H1 (cell line): ENCODE measurements at regions not wholly inside any gene's neighbourhood (a gene's known extent, or its start where the extent isn't known, plus 50 kb on each side); places are given as distances from the start of the nearest gene placed in this dataset.

Source experiments
- ASH2L ChIP-seq: fragments of 200-600, 300-600 bp; sonication (generic); IDR thresholded peaks from one replicate; pipeline ENCODE4 v1.7.1; 2017; ENCODE audit warnings: low read length
- EZH2 ChIP-seq: fragments of 200-600 bp; sonication (generic); IDR thresholded peaks from 2 replicates; pipeline ENCODE4 v1.7.1; 2012; ENCODE audit warnings: low read depth, mild to moderate bottlenecking, moderate library complexity, low read length, inconsistent platforms; ENCODE audit not compliant: severe bottlenecking
- JUN ChIP-seq: IDR thresholded peaks from 2 replicates; pipeline ENCODE4 v1.6.1; 2011; ENCODE audit warnings: low read depth, mild to moderate bottlenecking, improper control_type of control experiment, low read length
- NANOG ChIP-seq: IDR thresholded peaks from 2 replicates; pipeline ENCODE4 v1.6.1; 2011; ENCODE audit warnings: low read length, low read depth, mild to moderate bottlenecking, inconsistent platforms; ENCODE audit not compliant: insufficient read depth, poor library complexity, severe bottlenecking
- POLR2AphosphoS5 ChIP-seq: IDR thresholded peaks from 2 replicates; pipeline ENCODE4 v1.6.1; 2011; ENCODE audit warnings: low read depth, low read length
- SIRT6 ChIP-seq: IDR thresholded peaks from one replicate; pipeline ENCODE4 v1.7.1; 2012; ENCODE audit warnings: low read length, inconsistent platforms
- TF ChIP-seq, protein P1 (sequence below): IDR thresholded peaks from 2 replicates; pipeline ENCODE4 v1.6.1; 2011; ENCODE audit warnings: low read depth, mild to moderate bottlenecking, low read length; ENCODE audit not compliant: insufficient read depth

DNA sequence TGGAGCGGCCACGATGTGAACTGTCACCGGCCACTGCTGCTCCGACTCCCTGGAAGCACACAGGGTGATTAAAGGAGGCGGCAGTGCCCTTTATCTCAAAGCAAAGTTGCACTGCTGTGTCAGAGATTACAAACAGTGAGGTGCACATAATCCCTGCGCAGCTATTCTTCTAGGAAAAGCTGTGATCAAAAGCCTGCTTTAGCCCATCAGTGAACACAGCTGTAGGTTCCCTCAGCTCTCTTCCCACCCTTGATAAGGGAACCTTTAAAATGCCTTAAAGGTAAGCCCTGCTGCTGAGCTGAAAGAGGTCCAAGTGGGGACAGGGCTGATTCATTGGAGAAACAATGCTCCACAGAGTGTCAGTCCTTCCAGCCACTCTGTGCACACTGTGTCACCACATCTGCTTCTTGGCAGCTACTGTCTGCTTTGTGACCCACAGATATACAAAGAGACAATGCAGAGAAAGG, 127.6 kb downstream of the EIF4E start (continued):
- TF ChIP-seq JUN, result no peak
- TF ChIP-seq SIRT6, result no peak
- no peak for TF ChIP-seq EZH2
- no peak for TF ChIP-seq NANOG
- TF ChIP-seq, protein P1, sequence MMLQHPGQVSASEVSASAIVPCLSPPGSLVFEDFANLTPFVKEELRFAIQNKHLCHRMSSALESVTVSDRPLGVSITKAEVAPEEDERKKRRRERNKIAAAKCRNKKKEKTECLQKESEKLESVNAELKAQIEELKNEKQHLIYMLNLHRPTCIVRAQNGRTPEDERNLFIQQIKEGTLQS, result no peak
- no peak for TF ChIP-seq POLR2AphosphoS5
- TF ChIP-seq ASH2L, result no peak
